HCT116 (cell line): ENCODE measurements at regions not wholly inside any gene's neighbourhood (a gene's known extent, or its start where the extent isn't known, plus 50 kb on each side); places are given as distances from the start of the nearest gene placed in this dataset.

Source experiments
- ATAC-seq: fragments of 200-7000 bp; cut with Tn5 transposase; 2 replicates; pipeline ENCODE4 v1.9.1; 2020; ENCODE audit warnings: mild to moderate bottlenecking, moderate library complexity
- BruUV-seq: library from RNA; stranded (reverse); fragments of 400-500 nt; replicated peaks from 2 replicates; lab custom pipeline; 2021; lab: Mats Ljungman, UMichigan
- CTCF ChIA-PET: fragments of 300-600 bp; sonication (Branson Sonifier 250); formaldehyde crosslinking; loops from one replicate; lab custom pipeline; 2021; ENCODE audit warnings: antibody characterized with exemption; lab: Charles Lee
- POLR2A ChIA-PET: fragments of 300-600, 350-600 bp; sonication (Branson Sonifier 250); formaldehyde crosslinking; loops from one replicate; lab custom pipeline; 2021; ENCODE audit warnings: antibody characterized with exemption; lab: Charles Lee
- RAD21 ChIA-PET, 2 experiments: fragments of 300-600 bp; sonication (Branson Sonifier 250); formaldehyde crosslinking; loops; one replicate each; lab custom pipeline; 2023; ENCODE audit warnings: low total read pairs in 2 of 2; ENCODE audit not compliant: uncharacterized antibody in 2 of 2, unreplicated experiment in 2 of 2, low non-redundant PET in 1 of 2; lab: Charles Lee
- DNase-seq: peaks from one replicate; pipeline ENCODE4 v3.0.0-alpha.2; 2010; ENCODE audit warnings: low read depth, low spot score
- H2AFZ ChIP-seq: fragments of 200-600 bp; shearing (Covaris generic), sonication (generic); 2 replicates; pipeline ENCODE4 v1.6.1; 2017; ENCODE audit warnings: low read depth, mixed run types, mixed read lengths, antibody characterized with exemption, low read length; ENCODE audit not compliant: poor library complexity, severe bottlenecking
- H3K27ac ChIP-seq: 2 replicates; pipeline ENCODE4 v1.5.1; 2012; ENCODE audit warnings: low read depth, low read length
- H3K27me3 ChIP-seq: fragments of 200-600 bp; sonication (generic); 2 replicates; pipeline ENCODE4 v1.6.1; 2016; ENCODE audit warnings: mixed run types, low read length, mixed read lengths; ENCODE audit not compliant: insufficient read depth
- H3K36me3 ChIP-seq, 2 experiments: fragments of 200-500 bp in 1 of 2; fragments of 200-600 bp in 1 of 2; sonication (Bioruptor generic) in 1 of 2; sonication (generic) in 1 of 2; 2 replicates each; pipeline versions ENCODE4 v1.5.1 to v1.6.1; 2014 to 2016; ENCODE audit warnings: low read length in 2 of 2, inconsistent platforms in 1 of 2, mixed read lengths in 1 of 2, mixed run types in 1 of 2; ENCODE audit not compliant: insufficient read depth in 2 of 2, control insufficient read depth in 1 of 2
- H3K4me1 ChIP-seq, 2 experiments: fragments of 200-600 bp in 1 of 2; sonication (generic) in 1 of 2; 2 replicates each; pipeline versions ENCODE4 v1.5.1 to v1.6.1; 2012 to 2017; ENCODE audit warnings: low read length in 2 of 2, inconsistent platforms in 1 of 2, mild to moderate bottlenecking in 1 of 2, mixed read lengths in 1 of 2, mixed run types in 1 of 2, moderate library complexity in 1 of 2; ENCODE audit not compliant: insufficient read depth in 2 of 2, control insufficient read depth in 1 of 2
- H3K4me2 ChIP-seq: fragments of 200-600 bp; sonication (generic); 2 replicates; pipeline ENCODE4 v1.6.1; 2017; ENCODE audit warnings: mixed run types, low read length, mixed read lengths
- H3K4me3 ChIP-seq, 2 experiments: fragments of 200-600 bp in 1 of 2; sonication (generic) in 1 of 2; replicated peaks in 1 of 2; 2 replicates each; pipeline ENCODE4 v1.5.1; 2011 to 2016; ENCODE audit warnings: low read length in 2 of 2, control low read depth in 1 of 2, low read depth in 1 of 2, mild to moderate bottlenecking in 1 of 2, mixed read lengths in 1 of 2, mixed run types in 1 of 2
- H3K79me2 ChIP-seq: fragments of 200-600 bp; sonication (generic); 2 replicates; pipeline ENCODE4 v1.6.1; 2017; ENCODE audit warnings: mild to moderate bottlenecking, mixed run types, low read length, moderate library complexity, mixed read lengths; ENCODE audit not compliant: insufficient read depth
- H3K9ac ChIP-seq: fragments of 200-600 bp; sonication (generic); 2 replicates; pipeline ENCODE4 v1.6.1; 2016; ENCODE audit warnings: low read length, mixed read lengths
- H3K9me2 ChIP-seq: fragments of 200-600 bp; sonication (generic), shearing (Covaris generic); 2 replicates; pipeline ENCODE4 v1.6.1; 2017; ENCODE audit warnings: mixed run types, mild to moderate bottlenecking, moderate library complexity; ENCODE audit not compliant: insufficient read depth
- H3K9me3 ChIP-seq, 2 experiments: fragments of 200-500 bp in 1 of 2; fragments of 200-600 bp in 1 of 2; sonication (Bioruptor generic) in 1 of 2; sonication (generic) in 1 of 2; 2 replicates each; pipeline ENCODE4 v1.6.1; 2014 to 2017; ENCODE audit warnings: low read length in 2 of 2, mixed read lengths in 2 of 2, inconsistent platforms in 1 of 2, low read depth in 1 of 2, mild to moderate bottlenecking in 1 of 2, mixed run types in 1 of 2, moderate library complexity in 1 of 2; ENCODE audit not compliant: control insufficient read depth in 1 of 2, insufficient read depth in 1 of 2
- H4K20me1 ChIP-seq: fragments of 200-600 bp; sonication (generic), shearing (Covaris generic); 2 replicates; pipeline ENCODE4 v1.6.1; 2017; ENCODE audit warnings: mixed run types, mild to moderate bottlenecking, moderate library complexity; ENCODE audit not compliant: insufficient read depth
- CBX3 ChIP-seq: IDR thresholded peaks from 2 replicates; pipeline ENCODE4 v1.6.1; 2012; ENCODE audit warnings: low read depth
- JUND ChIP-seq: IDR thresholded peaks from 2 replicates; pipeline ENCODE4 v1.6.1; 2012
- POLR2A ChIP-seq: IDR thresholded peaks from 2 replicates; pipeline ENCODE4 v1.7.0; 2011; ENCODE audit warnings: borderline replicate concordance; ENCODE audit not compliant: insufficient read depth, insufficient read length; ENCODE audit errors: extremely low read depth
- POLR2AphosphoS5 ChIP-seq: IDR thresholded peaks from 2 replicates; pipeline ENCODE4 v1.6.1; 2011; ENCODE audit warnings: mild to moderate bottlenecking, low read depth, low read length, moderate library complexity
- YY1 ChIP-seq: IDR thresholded peaks from 2 replicates; pipeline ENCODE4 v1.6.1; 2011; ENCODE audit warnings: low read length, low read depth, moderate library complexity, mild to moderate bottlenecking; ENCODE audit not compliant: insufficient replicate concordance; ENCODE audit errors: extremely low read depth
- intact Hi-C: fragments of 100-400 bp; cut with micrococcal nuclease; formaldehyde crosslinking; loops from 2 replicates; pipeline ENCODE4 v1.10.0; 2022
- TF ChIP-seq, protein P1 (sequence below): IDR thresholded peaks from 2 replicates; pipeline ENCODE4 v1.6.1; 2012
- TF ChIP-seq, protein P2 (sequence below): IDR thresholded peaks from 2 replicates; pipeline ENCODE4 v1.6.1; 2012; ENCODE audit warnings: low read depth

DNA sequence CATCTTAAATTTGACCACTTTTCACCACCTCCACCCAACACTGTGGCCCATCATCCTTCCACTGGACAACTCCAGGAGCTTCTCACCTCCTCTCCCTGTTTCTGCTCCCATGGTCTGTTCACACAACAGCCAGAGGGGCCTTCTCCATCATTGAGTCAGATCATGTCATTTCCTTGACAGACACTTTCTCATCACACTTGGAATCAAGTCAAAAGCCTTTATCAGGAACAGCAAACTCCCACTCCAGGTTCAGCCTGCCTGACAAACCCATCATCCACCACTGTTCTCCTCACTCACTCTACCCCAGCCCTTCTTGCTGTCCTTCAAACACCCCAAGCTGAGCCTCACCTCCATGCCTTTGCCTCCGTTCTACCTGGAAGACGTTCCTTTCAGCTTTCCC, 78.4 kb upstream of the ADRA1B start:
- no peak overlapping the region for H3K4me2 ChIP-seq
- H2AFZ ChIP-seq, result no peak overlapping the region
- H3K27ac ChIP-seq, result no peak overlapping the region
- no peaks in the 10 kb centered on the region for H3K27me3 ChIP-seq
- POLR2A ChIA-PET, result no interaction called here
- no peaks in the 10 kb centered on the region for H4K20me1 ChIP-seq
- no peaks in the 10 kb centered on the region for H3K36me3 ChIP-seq
- H3K79me2 ChIP-seq, result no peaks in the 10 kb centered on the region
- no peak overlapping the region for H3K9ac ChIP-seq
- DNase-seq, result no peak
- H3K4me1 ChIP-seq, result peaks cover 0 to 4% of the 10 kb centered on the region in 2 experiments; a peak in 1 of 4 replicates
- no peak overlapping the region for H3K4me3 ChIP-seq
- TF ChIP-seq, protein P1, sequence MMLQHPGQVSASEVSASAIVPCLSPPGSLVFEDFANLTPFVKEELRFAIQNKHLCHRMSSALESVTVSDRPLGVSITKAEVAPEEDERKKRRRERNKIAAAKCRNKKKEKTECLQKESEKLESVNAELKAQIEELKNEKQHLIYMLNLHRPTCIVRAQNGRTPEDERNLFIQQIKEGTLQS, result no peak
- TF ChIP-seq JUND (no peak), POLR2A (no peak), CBX3 (no peak), POLR2AphosphoS5 (no peak), YY1 (no peak)
- TF ChIP-seq, protein P2, sequence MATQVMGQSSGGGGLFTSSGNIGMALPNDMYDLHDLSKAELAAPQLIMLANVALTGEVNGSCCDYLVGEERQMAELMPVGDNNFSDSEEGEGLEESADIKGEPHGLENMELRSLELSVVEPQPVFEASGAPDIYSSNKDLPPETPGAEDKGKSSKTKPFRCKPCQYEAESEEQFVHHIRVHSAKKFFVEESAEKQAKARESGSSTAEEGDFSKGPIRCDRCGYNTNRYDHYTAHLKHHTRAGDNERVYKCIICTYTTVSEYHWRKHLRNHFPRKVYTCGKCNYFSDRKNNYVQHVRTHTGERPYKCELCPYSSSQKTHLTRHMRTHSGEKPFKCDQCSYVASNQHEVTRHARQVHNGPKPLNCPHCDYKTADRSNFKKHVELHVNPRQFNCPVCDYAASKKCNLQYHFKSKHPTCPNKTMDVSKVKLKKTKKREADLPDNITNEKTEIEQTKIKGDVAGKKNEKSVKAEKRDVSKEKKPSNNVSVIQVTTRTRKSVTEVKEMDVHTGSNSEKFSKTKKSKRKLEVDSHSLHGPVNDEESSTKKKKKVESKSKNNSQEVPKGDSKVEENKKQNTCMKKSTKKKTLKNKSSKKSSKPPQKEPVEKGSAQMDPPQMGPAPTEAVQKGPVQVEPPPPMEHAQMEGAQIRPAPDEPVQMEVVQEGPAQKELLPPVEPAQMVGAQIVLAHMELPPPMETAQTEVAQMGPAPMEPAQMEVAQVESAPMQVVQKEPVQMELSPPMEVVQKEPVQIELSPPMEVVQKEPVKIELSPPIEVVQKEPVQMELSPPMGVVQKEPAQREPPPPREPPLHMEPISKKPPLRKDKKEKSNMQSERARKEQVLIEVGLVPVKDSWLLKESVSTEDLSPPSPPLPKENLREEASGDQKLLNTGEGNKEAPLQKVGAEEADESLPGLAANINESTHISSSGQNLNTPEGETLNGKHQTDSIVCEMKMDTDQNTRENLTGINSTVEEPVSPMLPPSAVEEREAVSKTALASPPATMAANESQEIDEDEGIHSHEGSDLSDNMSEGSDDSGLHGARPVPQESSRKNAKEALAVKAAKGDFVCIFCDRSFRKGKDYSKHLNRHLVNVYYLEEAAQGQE, result no peak
- CTCF ChIA-PET, result no interaction called here
- H3K9me3 ChIP-seq, result no peaks in the 10 kb centered on the region
- BruUV-seq, result no TSS peak
- RAD21 ChIA-PET, result no interaction called here
- intact Hi-C loops, result no loop called here
- no peaks in the 10 kb centered on the region for H3K9me2 ChIP-seq
- no peak for ATAC-seq
